Parathyroid adenoma (tissue), 2 donors: ENCODE measurements at regions not wholly inside any gene's neighbourhood (a gene's known extent, or its start where the extent isn't known, plus 50 kb on each side); places are given as distances from the start of the nearest gene placed in this dataset.

Source experiments
- H2AFZ ChIP-seq: fragments of 300-600 bp; sonication (generic); one replicate; pipeline ENCODE4 v1.7.0; 2017; ENCODE audit warnings: antibody characterized with exemption, mild to moderate bottlenecking
- H3K27ac ChIP-seq: fragments of 300-600 bp; sonication (generic); one replicate; pipeline ENCODE4 v1.7.0; 2017
- H3K27me3 ChIP-seq: fragments of 300-600 bp; sonication (generic); one replicate; pipeline ENCODE4 v1.7.0; 2017; ENCODE audit warnings: low read length; ENCODE audit not compliant: control insufficient read depth, insufficient read depth
- H3K36me3 ChIP-seq: fragments of 300-600 bp; sonication (generic); one replicate; pipeline ENCODE4 v1.7.0; 2017; ENCODE audit warnings: low read length; ENCODE audit not compliant: control insufficient read depth, insufficient read depth
- H3K4me1 ChIP-seq: fragments of 300-600 bp; sonication (generic); one replicate; pipeline ENCODE4 v1.7.0; 2017; ENCODE audit warnings: control low read depth
- H3K4me2 ChIP-seq: fragments of 300-600 bp; sonication (generic); one replicate; pipeline ENCODE4 v1.7.0; 2017; ENCODE audit warnings: low read length
- H3K4me3 ChIP-seq: fragments of 300-600 bp; sonication (generic); one replicate; pipeline ENCODE4 v1.7.0; 2017; ENCODE audit warnings: low read depth, low read length
- H3K79me2 ChIP-seq: fragments of 300-600 bp; sonication (generic); one replicate; pipeline ENCODE4 v1.7.0; 2017; ENCODE audit warnings: control low read depth
- H3K9ac ChIP-seq: fragments of 300-600 bp; sonication (generic); one replicate; pipeline ENCODE4 v1.7.0; 2017; ENCODE audit warnings: mild to moderate bottlenecking
- H3K9me3 ChIP-seq: fragments of 300-600 bp; sonication (generic); one replicate; pipeline ENCODE4 v1.7.0; 2017; ENCODE audit warnings: low read length; ENCODE audit not compliant: control insufficient read depth
- TF ChIP-seq, protein P1 (sequence below): fragments of 300-600 bp; sonication (generic); IDR thresholded peaks from one replicate; pipeline ENCODE4 v1.7.0; 2017; ENCODE audit warnings: antibody characterized with exemption, mild to moderate bottlenecking
- donor health status: primary hyperparathyroidism.

DNA sequence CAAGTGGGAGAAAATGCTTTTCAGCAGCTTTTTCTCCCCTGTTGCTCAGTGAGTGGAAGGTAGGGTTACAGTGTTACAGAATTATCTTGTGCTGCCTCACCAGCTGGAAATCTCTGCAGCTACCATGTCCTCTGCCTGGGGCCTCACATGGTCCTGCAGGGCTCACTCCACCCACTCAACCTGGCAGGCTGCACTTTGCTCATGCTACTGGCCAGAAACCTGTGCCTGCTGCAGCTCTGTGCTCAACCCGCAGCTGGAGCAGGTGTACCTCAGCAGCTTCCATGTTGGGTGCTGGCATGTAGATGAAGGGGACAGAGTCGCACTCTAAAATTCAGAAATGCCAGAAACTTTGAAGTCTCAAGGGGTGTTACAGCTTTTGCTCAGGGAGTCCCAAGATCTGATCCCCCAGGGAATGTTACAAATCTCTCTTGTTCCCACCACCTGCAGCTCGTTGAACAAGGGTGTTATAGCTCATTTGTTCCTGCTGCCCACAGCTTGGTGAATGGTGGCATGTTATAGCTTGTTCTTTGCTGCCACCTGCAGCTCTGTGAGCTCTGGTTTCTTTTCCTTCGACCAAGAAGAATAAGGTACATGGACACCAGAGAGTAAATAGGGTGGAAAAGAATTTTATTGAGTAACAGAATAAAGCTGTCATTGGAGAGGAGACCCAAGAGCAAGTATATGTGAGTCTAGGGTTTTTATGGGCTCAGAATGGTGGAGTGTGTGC lies 845.8 kb downstream of the TECRL start:
- Histone ChIP-seq H3K4me3 (no peak overlapping the region), H3K27me3 (no peaks in the 10 kb centered on the region), H3K9ac (no peak overlapping the region), H3K4me1 (no peaks in the 10 kb centered on the region), H3K27ac (no peak overlapping the region), H3K4me2 (no peak overlapping the region), H3K36me3 (no peaks in the 10 kb centered on the region), H3K9me3 (no peaks in the 10 kb centered on the region), H3K79me2 (no peaks in the 10 kb centered on the region), H2AFZ (no peak overlapping the region)
- TF ChIP-seq, protein P1, sequence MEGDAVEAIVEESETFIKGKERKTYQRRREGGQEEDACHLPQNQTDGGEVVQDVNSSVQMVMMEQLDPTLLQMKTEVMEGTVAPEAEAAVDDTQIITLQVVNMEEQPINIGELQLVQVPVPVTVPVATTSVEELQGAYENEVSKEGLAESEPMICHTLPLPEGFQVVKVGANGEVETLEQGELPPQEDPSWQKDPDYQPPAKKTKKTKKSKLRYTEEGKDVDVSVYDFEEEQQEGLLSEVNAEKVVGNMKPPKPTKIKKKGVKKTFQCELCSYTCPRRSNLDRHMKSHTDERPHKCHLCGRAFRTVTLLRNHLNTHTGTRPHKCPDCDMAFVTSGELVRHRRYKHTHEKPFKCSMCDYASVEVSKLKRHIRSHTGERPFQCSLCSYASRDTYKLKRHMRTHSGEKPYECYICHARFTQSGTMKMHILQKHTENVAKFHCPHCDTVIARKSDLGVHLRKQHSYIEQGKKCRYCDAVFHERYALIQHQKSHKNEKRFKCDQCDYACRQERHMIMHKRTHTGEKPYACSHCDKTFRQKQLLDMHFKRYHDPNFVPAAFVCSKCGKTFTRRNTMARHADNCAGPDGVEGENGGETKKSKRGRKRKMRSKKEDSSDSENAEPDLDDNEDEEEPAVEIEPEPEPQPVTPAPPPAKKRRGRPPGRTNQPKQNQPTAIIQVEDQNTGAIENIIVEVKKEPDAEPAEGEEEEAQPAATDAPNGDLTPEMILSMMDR: no peak

DNA sequence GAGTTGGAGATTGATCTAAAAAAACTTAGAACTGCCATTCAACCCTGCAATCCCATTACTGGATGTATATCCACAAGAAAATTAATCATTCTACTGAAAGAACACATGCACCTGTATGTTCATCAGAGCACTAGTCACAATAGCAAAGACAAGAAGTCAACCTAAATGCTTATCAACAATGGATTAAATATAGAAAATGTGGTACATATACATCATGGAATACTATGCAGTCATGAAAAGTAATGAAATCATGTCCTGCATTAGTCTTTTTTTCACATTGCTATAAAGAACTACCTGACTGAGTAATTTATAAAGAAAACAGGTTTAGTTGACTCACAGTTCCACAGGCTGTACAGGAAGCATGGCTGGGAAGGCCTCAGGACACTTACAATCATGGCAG lies 850.5 kb downstream of the TECRL start:
- Histone ChIP-seq H2AFZ (no peak overlapping the region), H3K9me3 (no peaks in the 10 kb centered on the region), H3K4me3 (no peak overlapping the region), H3K9ac (no peak overlapping the region), H3K27ac (no peak overlapping the region), H3K79me2 (no peaks in the 10 kb centered on the region), H3K4me1 (no peaks in the 10 kb centered on the region), H3K4me2 (no peak overlapping the region), H3K27me3 (no peaks in the 10 kb centered on the region), H3K36me3 (no peaks in the 10 kb centered on the region)
- TF ChIP-seq, protein P1: no peak

DNA sequence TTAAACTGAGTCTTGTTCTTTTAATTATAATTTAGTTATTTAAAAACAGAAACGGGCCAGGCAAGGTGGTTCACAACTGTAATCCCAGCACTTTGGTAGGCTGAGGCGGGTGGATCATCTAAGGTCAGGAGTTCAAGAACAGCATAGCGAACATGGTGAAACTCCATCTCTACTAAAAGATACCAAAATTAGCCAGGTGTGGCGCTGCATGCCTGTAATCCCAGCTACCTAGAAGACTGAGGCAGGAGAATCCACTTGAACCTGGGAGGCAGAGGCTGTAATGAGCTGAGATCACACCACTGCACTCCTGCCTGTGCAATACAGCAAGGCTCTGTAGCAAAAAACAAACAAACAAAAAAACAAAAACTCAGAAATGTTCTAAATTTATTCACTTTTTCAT lies 852.9 kb downstream of the TECRL start:
- no peaks in the 10 kb centered on the region for H3K36me3 ChIP-seq
- H3K79me2 ChIP-seq: no peaks in the 10 kb centered on the region
- no peak overlapping the region for H3K4me3 ChIP-seq
- no peak overlapping the region for H2AFZ ChIP-seq
- no peaks in the 10 kb centered on the region for H3K27me3 ChIP-seq
- H3K9me3 ChIP-seq: no peaks in the 10 kb centered on the region
- no peak overlapping the region for H3K9ac ChIP-seq
- H3K27ac ChIP-seq: no peak overlapping the region
- H3K4me2 ChIP-seq: no peak overlapping the region
- TF ChIP-seq, protein P1: no peak
- H3K4me1 ChIP-seq: no peaks in the 10 kb centered on the region

DNA sequence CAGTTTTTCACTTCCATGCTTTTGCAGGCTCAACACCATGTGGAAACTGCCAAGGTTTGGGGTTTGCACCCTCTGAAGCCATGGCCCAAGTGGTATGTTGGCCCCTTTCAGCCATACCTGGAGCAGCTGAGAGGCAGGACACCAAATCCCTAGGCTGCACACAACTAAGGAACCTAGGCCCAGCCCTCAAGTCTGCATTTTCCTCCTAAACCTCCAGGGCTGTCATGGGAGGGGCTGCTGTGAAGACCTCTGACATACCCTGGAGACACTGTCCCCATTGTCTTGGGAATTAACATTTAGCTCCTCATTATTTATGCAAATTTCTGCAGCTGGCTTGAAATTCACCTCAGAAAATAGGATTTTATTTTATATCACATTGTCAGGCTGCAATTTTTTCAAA lies 856.1 kb downstream of the TECRL start:
- H3K4me3 ChIP-seq: no peak overlapping the region
- no peaks in the 10 kb centered on the region for H3K79me2 ChIP-seq
- H3K4me1 ChIP-seq: no peaks in the 10 kb centered on the region
- TF ChIP-seq, protein P1: no peak
- H2AFZ ChIP-seq: no peak overlapping the region
- no peaks in the 10 kb centered on the region for H3K36me3 ChIP-seq
- no peaks in the 10 kb centered on the region for H3K9me3 ChIP-seq
- no peak overlapping the region for H3K27ac ChIP-seq
- H3K4me2 ChIP-seq: no peak overlapping the region
- no peaks in the 10 kb centered on the region for H3K27me3 ChIP-seq
- no peak overlapping the region for H3K9ac ChIP-seq

DNA sequence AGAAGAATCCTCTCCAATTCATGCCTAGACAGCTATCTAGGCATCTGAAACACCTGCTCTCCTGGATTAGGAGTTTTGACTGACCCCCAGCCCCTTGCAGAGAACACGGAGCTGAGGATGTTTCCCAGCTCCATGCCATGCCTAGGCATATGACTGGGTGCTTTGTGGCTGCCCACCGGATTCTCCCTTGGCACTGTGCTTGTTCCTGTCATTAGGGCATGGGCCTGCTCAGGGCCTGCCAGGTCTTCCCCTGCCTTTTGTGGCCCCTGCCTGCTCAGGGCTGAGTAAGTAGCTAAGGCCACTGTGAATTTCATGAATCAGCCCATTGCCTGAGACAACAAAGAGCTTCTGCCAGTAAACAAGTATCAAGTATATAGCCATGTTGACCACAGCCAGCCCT lies 867.4 kb downstream of the TECRL start:
- Histone ChIP-seq H3K27me3 (no peaks in the 10 kb centered on the region), H2AFZ (no peak overlapping the region), H3K9me3 (no peaks in the 10 kb centered on the region), H3K27ac (no peak overlapping the region), H3K4me1 (no peaks in the 10 kb centered on the region), H3K4me3 (no peak overlapping the region), H3K4me2 (no peak overlapping the region), H3K9ac (no peak overlapping the region), H3K36me3 (no peaks in the 10 kb centered on the region), H3K79me2 (no peaks in the 10 kb centered on the region)
- TF ChIP-seq, protein P1: no peak
